Fibroblast of villous mesenchyme (primary cell): ENCODE measurements at regions not wholly inside any gene's neighbourhood (a gene's known extent, or its start where the extent isn't known, plus 50 kb on each side); places are given as distances from the start of the nearest gene placed in this dataset.

Source experiments
- DNase-seq: peaks from one replicate; pipeline ENCODE4 v3.0.0-alpha.2; 2010; ENCODE audit warnings: low read depth
- H3K4me3 ChIP-seq: 2 replicates; pipeline ENCODE4 v1.5.1; 2011; ENCODE audit warnings: low read depth, mild to moderate bottlenecking, low read length
- TF ChIP-seq, protein P1 (sequence below): IDR thresholded peaks from 2 replicates; pipeline ENCODE4 v1.5.1; 2012; ENCODE audit warnings: low read depth, mild to moderate bottlenecking, low read length; ENCODE audit not compliant: insufficient read depth

DNA sequence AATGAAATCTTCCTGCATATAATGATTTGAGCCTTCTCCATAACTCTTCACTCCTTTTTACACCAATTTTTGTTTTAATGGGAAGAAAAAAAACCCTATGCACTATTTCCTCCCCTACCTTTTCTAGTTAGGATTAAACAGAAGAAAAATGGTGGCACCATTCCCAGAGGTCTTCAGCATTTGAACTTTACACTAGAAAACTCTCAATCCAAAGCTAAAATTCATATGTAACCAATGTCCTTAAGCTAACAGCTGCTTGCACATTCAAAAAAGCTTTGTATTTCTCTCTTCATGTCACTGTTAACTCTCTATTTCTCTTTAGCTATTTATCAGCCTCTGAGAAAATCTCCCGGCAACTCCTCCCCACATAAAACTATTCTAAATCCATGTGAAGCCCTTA is 90.3 kb upstream of the UBL3 start:
- TF ChIP-seq, protein P1, sequence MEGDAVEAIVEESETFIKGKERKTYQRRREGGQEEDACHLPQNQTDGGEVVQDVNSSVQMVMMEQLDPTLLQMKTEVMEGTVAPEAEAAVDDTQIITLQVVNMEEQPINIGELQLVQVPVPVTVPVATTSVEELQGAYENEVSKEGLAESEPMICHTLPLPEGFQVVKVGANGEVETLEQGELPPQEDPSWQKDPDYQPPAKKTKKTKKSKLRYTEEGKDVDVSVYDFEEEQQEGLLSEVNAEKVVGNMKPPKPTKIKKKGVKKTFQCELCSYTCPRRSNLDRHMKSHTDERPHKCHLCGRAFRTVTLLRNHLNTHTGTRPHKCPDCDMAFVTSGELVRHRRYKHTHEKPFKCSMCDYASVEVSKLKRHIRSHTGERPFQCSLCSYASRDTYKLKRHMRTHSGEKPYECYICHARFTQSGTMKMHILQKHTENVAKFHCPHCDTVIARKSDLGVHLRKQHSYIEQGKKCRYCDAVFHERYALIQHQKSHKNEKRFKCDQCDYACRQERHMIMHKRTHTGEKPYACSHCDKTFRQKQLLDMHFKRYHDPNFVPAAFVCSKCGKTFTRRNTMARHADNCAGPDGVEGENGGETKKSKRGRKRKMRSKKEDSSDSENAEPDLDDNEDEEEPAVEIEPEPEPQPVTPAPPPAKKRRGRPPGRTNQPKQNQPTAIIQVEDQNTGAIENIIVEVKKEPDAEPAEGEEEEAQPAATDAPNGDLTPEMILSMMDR = no peak
- H3K4me3 ChIP-seq = no peak overlapping the region
- DNase-seq = no peak

DNA sequence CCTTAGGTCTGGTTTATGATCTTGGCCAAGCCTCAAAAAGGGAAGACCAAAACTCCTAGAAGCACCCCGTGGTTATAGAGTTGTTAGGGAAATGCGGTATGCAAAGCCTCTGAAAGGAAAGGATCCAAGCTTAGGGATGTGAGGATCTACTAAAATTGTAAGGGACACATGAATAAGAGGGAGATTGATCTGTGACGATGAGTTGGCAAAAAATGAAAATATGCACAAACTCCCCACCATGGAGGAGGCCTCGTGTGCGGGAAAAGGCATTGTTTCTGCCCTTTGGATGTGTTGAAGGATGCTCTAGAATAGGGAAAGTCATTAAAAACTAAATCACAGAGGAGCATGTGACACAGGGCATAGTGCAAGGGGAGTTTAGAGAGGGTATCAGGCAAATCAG is 88.7 kb upstream of the UBL3 start:
- no peak overlapping the region for H3K4me3 ChIP-seq
- TF ChIP-seq, protein P1 = no peak
- no peak for DNase-seq

DNA sequence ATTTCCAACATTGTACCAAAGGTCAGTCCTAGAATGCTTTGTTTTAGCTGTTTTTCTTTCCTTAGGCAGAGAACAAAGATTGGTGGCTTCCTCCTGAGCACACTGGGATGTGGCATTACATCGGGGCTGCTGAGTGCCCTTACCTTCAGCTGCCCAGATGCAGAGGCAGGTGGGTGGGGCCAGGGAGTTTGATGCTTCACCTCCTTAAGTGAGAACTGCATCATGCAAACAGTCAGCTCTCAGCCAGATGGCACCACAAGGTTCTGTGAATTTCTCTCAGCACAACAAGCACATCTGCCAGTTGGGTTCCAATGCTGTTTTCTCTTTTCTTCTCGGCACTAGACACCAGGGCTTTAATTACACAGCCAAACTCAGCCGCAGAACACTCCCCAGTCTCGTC is 87.4 kb upstream of the UBL3 start:
- TF ChIP-seq, protein P1 = no peak
- no peak for DNase-seq
- no peak overlapping the region for H3K4me3 ChIP-seq

DNA sequence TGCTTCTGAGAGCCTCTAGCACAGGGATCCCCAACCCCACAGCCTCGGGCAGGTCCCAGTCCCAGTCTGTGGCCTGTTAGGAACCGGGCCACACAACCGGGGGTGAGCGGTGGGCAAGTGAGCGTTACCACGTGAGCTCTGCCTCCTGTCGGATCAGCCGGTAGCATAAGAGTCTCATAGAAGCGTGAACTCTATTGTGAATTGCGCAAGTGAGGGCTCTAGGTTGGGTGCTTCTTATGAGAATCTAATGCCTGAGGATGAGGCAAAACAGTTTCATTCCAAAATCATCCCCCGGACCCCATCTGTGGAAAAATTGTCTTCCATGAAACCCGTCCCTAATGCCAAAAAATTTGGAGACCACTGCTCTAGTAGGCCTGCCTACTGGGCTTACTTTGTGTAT is 87.0 kb upstream of the UBL3 start:
- no peak for DNase-seq
- H3K4me3 ChIP-seq = no peak overlapping the region
- TF ChIP-seq, protein P1 = no peak

DNA sequence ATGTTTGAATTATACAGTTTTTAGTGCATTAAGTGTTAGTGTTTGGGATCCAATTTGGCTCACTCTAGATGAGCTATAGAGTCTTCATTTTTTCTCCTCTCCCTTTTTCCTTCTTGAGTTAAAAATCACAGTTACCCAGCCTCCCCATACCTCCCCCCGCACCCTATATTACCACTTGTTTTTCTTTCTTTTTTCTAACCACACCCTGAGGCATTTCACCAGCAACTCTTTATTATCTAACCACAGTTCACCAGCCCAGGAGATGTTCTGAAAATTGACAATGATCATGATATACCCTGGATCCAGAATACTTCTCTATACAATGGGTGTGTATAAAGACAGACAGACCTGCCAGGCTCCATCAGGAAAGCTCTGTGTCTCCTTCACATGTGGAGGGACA is 86.5 kb upstream of the UBL3 start:
- TF ChIP-seq, protein P1 = no peak
- no peak overlapping the region for H3K4me3 ChIP-seq
- DNase-seq = no peak

DNA sequence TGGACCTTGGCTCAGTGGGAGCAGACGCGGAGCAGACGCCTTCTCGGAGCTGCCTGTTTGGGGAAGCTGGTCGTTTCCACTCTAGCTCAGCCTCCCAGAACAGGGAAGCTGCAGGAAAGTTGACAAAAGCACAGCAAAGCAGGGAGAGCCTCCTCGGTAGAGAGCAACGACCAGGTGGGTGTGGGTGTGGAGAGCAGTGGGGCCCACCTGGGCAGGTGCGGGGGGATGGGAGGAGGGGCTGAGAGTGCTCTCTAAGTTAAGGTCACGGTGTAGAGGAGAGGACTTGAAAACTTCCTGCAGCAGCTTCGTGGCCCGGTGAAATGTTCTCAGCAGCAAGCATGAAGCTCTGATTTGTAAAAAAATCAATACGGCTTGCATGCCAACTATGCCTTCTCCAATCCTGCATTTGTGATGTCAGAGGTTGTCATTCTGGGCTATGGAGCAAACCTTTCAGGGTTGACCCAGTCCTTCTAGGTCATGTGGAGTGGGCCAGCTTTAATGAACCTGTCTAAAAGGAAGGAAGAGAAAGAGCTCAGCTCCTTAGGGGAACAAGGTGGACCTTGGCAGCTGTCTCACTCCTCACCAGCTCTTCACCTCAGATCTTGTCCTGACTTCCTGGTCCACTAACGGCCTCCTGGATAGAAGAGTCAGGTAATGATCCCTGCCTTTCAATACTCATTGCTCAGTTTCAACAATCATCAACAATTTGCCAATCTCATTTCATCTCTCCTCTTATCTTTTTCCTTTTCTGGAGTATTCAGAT is 85.8 kb upstream of the UBL3 start:
- no peak overlapping the region for H3K4me3 ChIP-seq
- no peak for DNase-seq
- TF ChIP-seq, protein P1 = no peak
